Osteocyte (in vitro differentiated cells): ENCODE measurements at regions not wholly inside any gene's neighbourhood (a gene's known extent, or its start where the extent isn't known, plus 50 kb on each side); places are given as distances from the start of the nearest gene placed in this dataset.
A peak's percentile ranks its signal among the peaks of the same experiment; 100 is the strongest.

Experiments
- DNase-seq: peaks from one replicate; pipeline ENCODE4 v3.0.0; 2021; ENCODE audit warnings: mixed read lengths; ENCODE audit not compliant: unreplicated experiment; ENCODE audit errors: extremely low spot score
- H3K27ac Mint-ChIP-seq: one replicate; pipeline ENCODE4 v1.8.0; 2021; ENCODE audit warnings: mild to moderate bottlenecking, mixed read lengths; ENCODE audit not compliant: unreplicated experiment
- H3K27me3 Mint-ChIP-seq: one replicate; pipeline ENCODE4 v1.8.0; 2021; ENCODE audit warnings: mixed read lengths; ENCODE audit not compliant: unreplicated experiment
- H3K36me3 Mint-ChIP-seq: one replicate; pipeline ENCODE4 v1.8.0; 2021; ENCODE audit warnings: mixed read lengths; ENCODE audit not compliant: unreplicated experiment
- H3K4me1 Mint-ChIP-seq: one replicate; pipeline ENCODE4 v1.8.0; 2021; ENCODE audit warnings: mixed read lengths; ENCODE audit not compliant: unreplicated experiment
- H3K4me3 Mint-ChIP-seq: one replicate; pipeline ENCODE4 v1.8.0; 2021; ENCODE audit warnings: mild to moderate bottlenecking, moderate library complexity, mixed read lengths; ENCODE audit not compliant: unreplicated experiment
- H3K9me3 Mint-ChIP-seq: one replicate; pipeline ENCODE4 v1.8.0; 2021; ENCODE audit warnings: mixed read lengths; ENCODE audit not compliant: unreplicated experiment
- TF ChIP-seq, protein P1 (sequence below): fragments of 200-600 bp; sonication (generic); IDR thresholded peaks from 2 replicates; pipeline ENCODE4 v1.5.0; 2021; ENCODE audit warnings: antibody characterized with exemption, mild to moderate bottlenecking, moderate library complexity

DNA sequence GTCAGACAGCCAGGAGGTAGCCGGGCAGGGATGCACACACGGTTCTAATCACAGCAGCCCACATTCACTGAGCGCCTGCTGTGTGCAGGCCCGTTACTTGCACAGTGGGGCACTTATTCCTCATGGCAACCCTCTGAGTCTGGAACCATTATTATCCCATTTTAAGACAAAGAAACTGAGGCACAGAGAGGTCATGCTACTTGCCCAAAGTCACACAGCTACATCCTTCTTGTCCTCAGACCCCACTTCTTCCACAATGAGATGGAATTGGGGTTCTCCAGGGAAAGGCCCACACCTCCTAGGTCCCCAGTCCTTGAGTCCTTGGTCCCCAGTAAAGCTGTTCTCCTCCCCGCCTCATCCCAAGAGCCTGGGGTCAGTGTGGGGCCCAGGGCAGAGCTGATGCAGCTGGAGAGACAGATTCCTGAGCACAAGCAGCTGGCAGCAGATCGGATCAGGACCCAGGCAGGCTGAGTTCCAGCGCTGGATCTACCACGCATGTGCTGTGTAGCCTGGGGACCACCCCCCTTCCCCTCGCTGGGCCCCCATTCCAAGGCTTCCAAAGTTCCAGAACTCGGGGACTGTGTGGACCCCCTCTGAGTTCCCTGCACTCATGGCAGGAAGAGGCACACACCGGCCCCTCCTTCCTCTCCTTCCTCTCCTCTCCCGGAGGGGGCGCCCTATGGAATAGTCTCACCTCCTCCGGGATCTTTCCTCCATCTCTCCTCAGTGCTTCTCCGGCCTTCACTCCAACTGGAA lies 393.4 kb downstream of the MATN1 start:
- H3K27ac Mint-ChIP-seq = no peak overlapping the region
- no peaks in the 10 kb centered on the region for H3K9me3 Mint-ChIP-seq
- no peaks in the 10 kb centered on the region for H3K4me1 Mint-ChIP-seq
- no peak overlapping the region for H3K4me3 Mint-ChIP-seq
- no peaks in the 10 kb centered on the region for H3K36me3 Mint-ChIP-seq
- H3K27me3 Mint-ChIP-seq = no peaks in the 10 kb centered on the region
- peak; percentile 77 for DNase-seq
- TF ChIP-seq, protein P1, sequence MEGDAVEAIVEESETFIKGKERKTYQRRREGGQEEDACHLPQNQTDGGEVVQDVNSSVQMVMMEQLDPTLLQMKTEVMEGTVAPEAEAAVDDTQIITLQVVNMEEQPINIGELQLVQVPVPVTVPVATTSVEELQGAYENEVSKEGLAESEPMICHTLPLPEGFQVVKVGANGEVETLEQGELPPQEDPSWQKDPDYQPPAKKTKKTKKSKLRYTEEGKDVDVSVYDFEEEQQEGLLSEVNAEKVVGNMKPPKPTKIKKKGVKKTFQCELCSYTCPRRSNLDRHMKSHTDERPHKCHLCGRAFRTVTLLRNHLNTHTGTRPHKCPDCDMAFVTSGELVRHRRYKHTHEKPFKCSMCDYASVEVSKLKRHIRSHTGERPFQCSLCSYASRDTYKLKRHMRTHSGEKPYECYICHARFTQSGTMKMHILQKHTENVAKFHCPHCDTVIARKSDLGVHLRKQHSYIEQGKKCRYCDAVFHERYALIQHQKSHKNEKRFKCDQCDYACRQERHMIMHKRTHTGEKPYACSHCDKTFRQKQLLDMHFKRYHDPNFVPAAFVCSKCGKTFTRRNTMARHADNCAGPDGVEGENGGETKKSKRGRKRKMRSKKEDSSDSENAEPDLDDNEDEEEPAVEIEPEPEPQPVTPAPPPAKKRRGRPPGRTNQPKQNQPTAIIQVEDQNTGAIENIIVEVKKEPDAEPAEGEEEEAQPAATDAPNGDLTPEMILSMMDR = no peak

DNA sequence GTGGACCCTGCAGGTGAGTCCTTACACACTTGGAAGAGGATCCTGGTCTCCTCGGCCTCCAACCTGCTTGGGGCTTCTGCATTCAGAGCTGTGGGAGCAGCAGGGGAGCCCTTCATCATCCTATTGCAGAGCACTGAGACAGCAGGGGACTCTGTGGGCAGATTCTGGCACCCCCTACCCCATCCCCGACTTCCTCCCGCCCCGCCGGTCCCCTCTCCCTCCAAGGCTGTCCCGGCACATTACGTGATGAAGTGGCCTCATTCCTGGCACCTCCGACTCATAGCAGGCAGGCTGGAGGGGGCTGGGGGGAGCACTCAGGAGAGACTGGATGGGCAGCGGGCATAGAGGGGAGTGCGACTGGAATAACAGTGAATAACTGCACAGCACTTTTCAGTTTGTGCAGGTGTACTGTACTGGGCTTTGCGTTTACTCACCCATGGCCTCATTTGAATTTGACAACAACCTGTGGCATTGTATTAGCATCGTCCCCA lies 394.1 kb downstream of the MATN1 start:
- Mint-ChIP-seq H3K27ac (no peak overlapping the region), H3K4me3 (no peak overlapping the region), H3K9me3 (no peaks in the 10 kb centered on the region), H3K27me3 (no peaks in the 10 kb centered on the region), H3K36me3 (no peaks in the 10 kb centered on the region), H3K4me1 (no peaks in the 10 kb centered on the region)
- TF ChIP-seq, protein P1 = no peak
- DNase-seq = peak; percentile 56

DNA sequence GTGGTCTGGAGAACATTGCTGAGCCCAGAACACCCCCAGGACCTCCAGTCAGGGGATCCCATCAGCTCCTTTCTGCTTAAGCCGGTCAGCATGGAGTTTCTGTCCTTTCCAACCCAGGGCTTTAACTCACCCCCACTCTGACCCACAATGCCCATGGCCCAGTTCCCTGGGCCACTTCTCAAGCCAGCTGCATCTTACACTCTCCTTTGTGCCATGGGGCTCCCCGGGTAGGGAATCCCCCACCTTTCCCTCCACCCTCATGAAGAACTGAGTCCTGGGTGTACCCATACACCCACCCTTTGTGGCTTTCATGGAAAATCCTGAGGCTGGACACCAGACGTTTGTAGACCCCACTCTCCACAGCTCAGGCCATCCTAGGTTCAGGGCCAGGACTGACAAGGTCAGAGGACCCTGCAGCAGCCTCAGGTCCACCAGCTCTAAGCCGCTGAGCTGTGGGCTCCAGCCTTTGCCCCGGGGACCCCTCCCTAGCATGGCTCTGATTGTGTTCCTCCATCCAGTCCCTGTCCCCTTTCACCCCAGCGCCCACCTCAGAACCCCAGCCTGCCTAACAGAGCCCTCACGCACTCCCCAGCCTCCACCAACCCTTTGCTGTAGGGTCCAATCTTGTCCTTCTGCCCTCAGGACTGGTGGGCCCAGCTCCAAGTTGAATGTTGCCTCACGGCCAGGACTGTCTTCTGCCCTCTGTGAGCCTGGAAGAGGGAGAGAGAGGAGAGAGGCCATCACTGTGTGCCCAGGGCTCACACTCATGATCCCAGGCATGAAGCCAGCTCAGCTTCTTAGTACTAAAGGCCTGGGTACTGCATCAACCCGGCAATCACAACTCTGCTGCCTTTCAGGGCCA lies 394.8 kb downstream of the MATN1 start:
- Mint-ChIP-seq H3K27ac (no peak overlapping the region), H3K36me3 (no peaks in the 10 kb centered on the region), H3K4me1 (no peaks in the 10 kb centered on the region), H3K27me3 (no peaks in the 10 kb centered on the region), H3K4me3 (no peak overlapping the region), H3K9me3 (no peaks in the 10 kb centered on the region)
- DNase-seq = peak; percentile 79
- TF ChIP-seq, protein P1 = no peak

DNA sequence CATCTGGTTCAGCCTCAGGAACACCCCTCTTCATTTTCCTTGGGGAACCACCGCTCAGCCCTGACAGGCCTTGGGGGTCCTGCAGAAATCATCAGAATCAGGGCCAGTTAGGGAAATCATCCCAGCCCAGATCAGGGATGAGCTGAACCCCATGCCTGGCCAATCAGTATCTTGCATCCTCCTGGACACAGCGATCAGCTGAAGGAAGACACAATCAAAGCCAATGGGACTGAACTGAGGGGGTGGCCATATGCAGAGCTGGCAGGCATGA lies 395.4 kb downstream of the MATN1 start:
- TF ChIP-seq, protein P1 = no peak
- Mint-ChIP-seq H3K9me3 (no peaks in the 10 kb centered on the region), H3K36me3 (no peaks in the 10 kb centered on the region), H3K4me3 (no peak overlapping the region), H3K27me3 (no peaks in the 10 kb centered on the region), H3K27ac (no peak overlapping the region), H3K4me1 (no peaks in the 10 kb centered on the region)
- no peak for DNase-seq

DNA sequence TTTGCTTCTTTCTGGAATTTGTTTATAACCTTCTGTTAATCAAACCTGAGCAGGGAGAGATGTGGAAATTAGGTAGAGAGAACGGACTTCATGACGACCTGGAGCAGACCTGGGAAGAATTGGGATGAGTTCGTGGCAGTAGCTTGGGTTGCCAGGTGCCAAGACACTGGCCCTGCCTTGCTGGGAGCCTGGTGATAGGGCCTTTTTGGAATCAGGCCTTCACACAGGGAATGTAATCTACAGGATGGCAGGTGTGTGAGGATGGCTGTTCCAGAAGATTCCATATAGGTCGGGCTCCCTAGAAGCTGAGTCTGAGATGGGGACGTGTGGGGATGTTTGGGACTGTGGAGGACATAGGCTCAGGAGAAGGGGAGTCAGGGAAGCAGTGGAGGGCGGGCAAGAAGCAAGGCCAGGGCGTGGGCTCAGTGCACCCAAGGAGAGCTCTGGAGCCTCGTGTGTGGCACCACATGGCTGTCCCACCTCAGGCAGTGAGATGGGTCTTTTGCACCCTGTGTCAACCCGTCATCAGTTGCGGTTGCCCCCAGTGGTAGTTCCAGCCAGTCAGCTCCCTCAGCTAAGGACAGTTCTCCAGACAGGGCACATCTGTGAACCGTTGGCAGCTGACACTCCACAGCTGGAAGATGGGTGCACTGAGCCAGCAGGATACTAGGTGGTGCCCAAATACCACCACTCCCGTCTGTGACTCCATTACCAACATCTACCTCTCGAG lies 395.9 kb downstream of the MATN1 start:
- DNase-seq = peak; percentile 69
- Mint-ChIP-seq H3K27me3 (no peaks in the 10 kb centered on the region), H3K4me1 (no peaks in the 10 kb centered on the region), H3K9me3 (no peaks in the 10 kb centered on the region), H3K36me3 (no peaks in the 10 kb centered on the region), H3K27ac (no peak overlapping the region), H3K4me3 (no peak overlapping the region)
- TF ChIP-seq, protein P1 = no peak
